ENCODE measurements at regions not wholly inside any gene's neighbourhood (a gene's known extent, or its start where the extent isn't known, plus 50 kb on each side); places are given as distances from the start of the nearest gene placed in this dataset.
A peak's percentile ranks its signal among the peaks of the same experiment; 100 is the strongest.

DNA sequence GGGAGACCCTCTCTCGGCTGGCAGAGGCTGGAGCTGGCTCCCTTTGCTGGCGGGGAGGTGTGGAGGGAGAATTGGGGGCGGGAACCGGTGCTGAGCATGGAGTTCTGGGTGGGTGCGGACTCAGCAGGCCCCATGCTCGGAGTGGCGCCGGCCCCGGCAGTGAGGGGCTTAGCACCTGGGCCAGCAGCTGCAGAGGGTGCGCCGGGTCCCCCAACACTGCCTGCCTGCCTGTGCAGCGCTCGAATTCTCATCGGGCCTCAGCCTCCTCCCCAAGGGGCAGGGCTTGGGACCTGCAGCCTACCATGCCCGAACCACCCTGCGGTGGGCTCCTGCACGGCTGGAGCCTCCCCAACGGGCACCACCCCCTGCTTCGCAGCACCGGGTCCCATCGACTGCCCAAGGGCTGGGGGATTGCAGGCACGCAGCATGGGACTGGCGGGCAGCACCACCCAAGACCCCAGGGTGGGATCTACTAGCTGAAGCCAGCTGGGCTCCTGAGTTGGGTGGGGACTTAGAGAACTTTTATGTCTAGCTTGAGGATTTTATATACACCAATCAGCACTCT, 129.8 kb downstream of the LRRC30 start:
- Histone ChIP-seq H3K4me1 (no peaks in the 10 kb centered on the region), H3K4me3 (no peak overlapping the region), H3K9me3 (no peaks in the 10 kb centered on the region), H3K27me3 (no peaks in the 10 kb centered on the region), H3K36me3 (no peaks in the 10 kb centered on the region), H3K27ac (no peak overlapping the region)
- DNase-seq (peak in 1 of 2 donors; percentile 66), ATAC-seq (ENCODE audit: low FRiP score in 2 of 2) (peak in 1 of 2 donors; percentile 58)
- TF ChIP-seq EP300 (IDR thresholded peaks at IDR 0.05) (no peak), POLR2AphosphoS5 (IDR thresholded peaks at IDR 0.05) (no peak), POLR2A (IDR thresholded peaks at IDR 0.05) (no peak)
- TF ChIP-seq, protein P1, sequence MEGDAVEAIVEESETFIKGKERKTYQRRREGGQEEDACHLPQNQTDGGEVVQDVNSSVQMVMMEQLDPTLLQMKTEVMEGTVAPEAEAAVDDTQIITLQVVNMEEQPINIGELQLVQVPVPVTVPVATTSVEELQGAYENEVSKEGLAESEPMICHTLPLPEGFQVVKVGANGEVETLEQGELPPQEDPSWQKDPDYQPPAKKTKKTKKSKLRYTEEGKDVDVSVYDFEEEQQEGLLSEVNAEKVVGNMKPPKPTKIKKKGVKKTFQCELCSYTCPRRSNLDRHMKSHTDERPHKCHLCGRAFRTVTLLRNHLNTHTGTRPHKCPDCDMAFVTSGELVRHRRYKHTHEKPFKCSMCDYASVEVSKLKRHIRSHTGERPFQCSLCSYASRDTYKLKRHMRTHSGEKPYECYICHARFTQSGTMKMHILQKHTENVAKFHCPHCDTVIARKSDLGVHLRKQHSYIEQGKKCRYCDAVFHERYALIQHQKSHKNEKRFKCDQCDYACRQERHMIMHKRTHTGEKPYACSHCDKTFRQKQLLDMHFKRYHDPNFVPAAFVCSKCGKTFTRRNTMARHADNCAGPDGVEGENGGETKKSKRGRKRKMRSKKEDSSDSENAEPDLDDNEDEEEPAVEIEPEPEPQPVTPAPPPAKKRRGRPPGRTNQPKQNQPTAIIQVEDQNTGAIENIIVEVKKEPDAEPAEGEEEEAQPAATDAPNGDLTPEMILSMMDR (IDR thresholded peaks at IDR 0.05): no peak
- WGBS, 2 donors: 86 to 97% methylated on average over 5 to 14 of the region's 23 CpGs

GRCh38 chr18:7363338-7363737, 132.4 kb downstream of the LRRC30 start:
- Histone ChIP-seq H3K9me3 (no peaks in the 10 kb centered on the region), H3K36me3 (no peaks in the 10 kb centered on the region), H3K4me3 (no peak overlapping the region), H3K27ac (no peak overlapping the region), H3K4me1 (peaks cover 6 to 21% (median 11%) of the 10 kb centered on the region in 4 donors), H3K27me3 (no peaks in the 10 kb centered on the region)
- TF ChIP-seq EP300 (IDR thresholded peaks at IDR 0.05) (no peak), POLR2A (IDR thresholded peaks at IDR 0.05) (no peak), POLR2AphosphoS5 (IDR thresholded peaks at IDR 0.05) (no peak)
- TF ChIP-seq, protein P1 (IDR thresholded peaks at IDR 0.05): no peak
- no peak for DNase-seq
- ATAC-seq (ENCODE audit: low FRiP score in 2 of 2): no peak
- WGBS, 2 donors: 84 to 93% methylated on average over 5 of the region's 5 CpGs

GRCh38 chr18:7366597-7366996, 135.7 kb downstream of the LRRC30 start:
- Histone ChIP-seq H3K4me3 (no peak overlapping the region), H3K36me3 (no peaks in the 10 kb centered on the region), H3K27me3 (no peaks in the 10 kb centered on the region), H3K9me3 (no peaks in the 10 kb centered on the region), H3K27ac (peak overlapping the region in 2 of 4 donors; percentile 31 to 89), H3K4me1 (peaks cover 23 to 42% (median 27%) of the 10 kb centered on the region in 4 donors)
- no peak for ATAC-seq (ENCODE audit: low FRiP score in 2 of 2)
- WGBS, 2 donors: 56 to 77% methylated on average over 2 to 7 of the region's 7 CpGs
- peak in 1 of 2 donors; percentile 50 for DNase-seq
- TF ChIP-seq POLR2AphosphoS5 (IDR thresholded peaks at IDR 0.05): no peak
- TF ChIP-seq EP300 (IDR thresholded peaks at IDR 0.05): no peak
- TF ChIP-seq POLR2A (IDR thresholded peaks at IDR 0.05): no peak
- TF ChIP-seq, protein P1 (IDR thresholded peaks at IDR 0.05): no peak

DNA sequence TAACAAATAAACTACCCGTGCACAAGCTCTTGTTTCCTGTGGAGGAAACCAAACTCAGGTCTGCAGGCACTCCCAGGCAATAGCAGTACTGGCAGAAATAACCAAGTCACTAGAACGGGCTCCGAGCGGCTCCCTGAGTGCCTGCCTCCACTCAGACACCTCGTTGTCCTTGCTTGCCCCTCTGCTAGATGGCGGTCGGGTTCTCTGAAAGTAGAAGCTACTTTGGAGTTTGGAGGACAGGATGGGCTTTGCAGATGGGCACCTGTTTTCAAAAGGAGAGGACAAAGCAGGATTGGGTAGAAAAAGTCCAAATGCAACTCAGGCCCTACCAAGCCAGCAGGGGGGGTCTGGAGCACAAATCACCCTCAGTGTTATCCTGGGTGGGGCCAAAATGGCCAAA, 136.4 kb downstream of the LRRC30 start:
- H3K4me1 ChIP-seq: peaks cover 23 to 42% (median 32%) of the 10 kb centered on the region in 4 donors
- no peak for ATAC-seq (ENCODE audit: low FRiP score in 2 of 2)
- DNase-seq: no peak
- no peak for TF ChIP-seq EP300 (IDR thresholded peaks at IDR 0.05)
- no peak for TF ChIP-seq POLR2AphosphoS5 (IDR thresholded peaks at IDR 0.05)
- TF ChIP-seq, protein P1 (IDR thresholded peaks at IDR 0.05): no peak
- TF ChIP-seq POLR2A (IDR thresholded peaks at IDR 0.05): no peak
- no peaks in the 10 kb centered on the region for H3K36me3 ChIP-seq
- no peak overlapping the region for H3K4me3 ChIP-seq
- 37 to 56% methylated on average over 7 of the region's 7 CpGs for WGBS, 2 donors
- peak overlapping the region in 3 of 4 donors; percentile 18 to 89 (median 21) for H3K27ac ChIP-seq
- no peaks in the 10 kb centered on the region for H3K27me3 ChIP-seq
- H3K9me3 ChIP-seq: no peaks in the 10 kb centered on the region

DNA sequence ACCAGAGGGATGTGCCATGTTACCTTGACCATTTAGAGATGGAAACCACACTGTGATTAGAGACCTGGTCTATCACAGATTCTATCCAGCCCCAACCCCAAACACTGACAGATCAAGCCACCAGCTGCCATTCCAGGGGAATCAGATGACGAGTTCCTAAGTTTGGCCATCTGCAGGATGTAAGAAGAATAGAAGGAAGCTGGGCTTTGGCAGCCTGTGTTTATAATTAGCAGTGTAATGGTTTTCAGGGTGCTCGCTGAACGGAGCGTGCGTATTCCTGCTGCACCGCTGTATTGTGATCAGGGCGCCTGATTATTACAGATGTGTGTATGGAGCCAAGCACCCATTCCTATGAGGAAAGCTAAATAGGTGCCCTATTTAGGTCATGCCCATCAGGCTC, 138.1 kb downstream of the LRRC30 start:
- peak in 1 of 2 donors; percentile 25 for DNase-seq
- Histone ChIP-seq H3K4me1 (peaks cover 28 to 42% (median 32%) of the 10 kb centered on the region in 4 donors), H3K27me3 (no peaks in the 10 kb centered on the region), H3K36me3 (no peaks in the 10 kb centered on the region), H3K9me3 (no peaks in the 10 kb centered on the region), H3K4me3 (no peak overlapping the region), H3K27ac (peak overlapping the region; percentile 74 to 89 (median 83))
- ATAC-seq (ENCODE audit: low FRiP score in 2 of 2): no peak
- TF ChIP-seq, protein P1 (IDR thresholded peaks at IDR 0.05): peak in 1 of 6 experiments; percentile 33
- TF ChIP-seq POLR2AphosphoS5 (IDR thresholded peaks at IDR 0.05): peak; percentile 34 to 59
- peak in 2 of 4 donors; percentile 25 to 62 for TF ChIP-seq EP300 (IDR thresholded peaks at IDR 0.05)
- TF ChIP-seq POLR2A (IDR thresholded peaks at IDR 0.05): no peak
- WGBS, 2 donors: 52 to 70% methylated on average over 2 to 7 of the region's 7 CpGs

All from upper lobe of left lung (tissue), 6 donors.